M059J (cell line): ENCODE measurements at regions not wholly inside any gene's neighbourhood (a gene's known extent, or its start where the extent isn't known, plus 50 kb on each side); places are given as distances from the start of the nearest gene placed in this dataset.
"Not testable (repeated sequence)": the region's sequence is repeated elsewhere in the genome, so short reads cannot be mapped to it uniquely, and the experiment has no call there.

Experiments used
- DNase-seq: peaks from one replicate; pipeline ENCODE4 v3.0.0-alpha.2; 2012; ENCODE audit warnings: low read depth

GRCh38 chr7:13577566-13578145 lies 411.8 kb downstream of the ETV1 start:
- DNase-seq, result peak; percentile 3

GRCh38 chr7:13578294-13578693 lies 411.2 kb downstream of the ETV1 start:
- no peak for DNase-seq

GRCh38 chr7:13581097-13581496 lies 408.4 kb downstream of the ETV1 start:
- DNase-seq, result no peak

- DNase-seq, result no peak
Observed at GRCh38 chr7:13593854-13594253, 395.6 kb downstream of the ETV1 start.

- DNase-seq, result no peak
Observed at GRCh38 chr7:13602036-13602435, 387.4 kb downstream of the ETV1 start.

GRCh38 chr7:13603016-13603415 lies 386.4 kb downstream of the ETV1 start:
- DNase-seq, result no peak

- DNase-seq, result peak; percentile 9
Observed at GRCh38 chr7:13603661-13604060, 385.8 kb downstream of the ETV1 start.

- no peak for DNase-seq
Observed at GRCh38 chr7:13604178-13604577, 385.3 kb downstream of the ETV1 start.

- no peak for DNase-seq
Observed at GRCh38 chr7:13610372-13610771, 379.1 kb downstream of the ETV1 start.

- DNase-seq, result no peak
Observed at GRCh38 chr7:13615679-13616078, 373.8 kb downstream of the ETV1 start.

- DNase-seq, result peak; percentile 13
Observed at GRCh38 chr7:13627455-13627854, 362.0 kb downstream of the ETV1 start.

- DNase-seq, result peak; percentile 76
Observed at GRCh38 chr7:13628239-13629001, 361.0 kb downstream of the ETV1 start.

GRCh38 chr7:13631207-13632049 lies 358.0 kb downstream of the ETV1 start:
- DNase-seq, result not testable (repeated sequence)

GRCh38 chr7:13633857-13634256 lies 355.6 kb downstream of the ETV1 start:
- DNase-seq, result no peak

- peak; percentile 52 for DNase-seq
Observed at GRCh38 chr7:13639396-13639795, 350.1 kb downstream of the ETV1 start.

- peak; percentile 58 for DNase-seq
Observed at GRCh38 chr7:13641714-13642113, 347.8 kb downstream of the ETV1 start.

- no peak for DNase-seq
Observed at GRCh38 chr7:13651167-13651566, 338.3 kb downstream of the ETV1 start.

- DNase-seq, result no peak
Observed at GRCh38 chr7:13656330-13656729, 333.1 kb downstream of the ETV1 start.

GRCh38 chr7:13673290-13673689 lies 316.2 kb downstream of the ETV1 start:
- no peak for DNase-seq

- DNase-seq, result no peak
Observed at GRCh38 chr7:13682626-13683025, 306.8 kb downstream of the ETV1 start.

- no peak for DNase-seq
Observed at GRCh38 chr7:13687500-13687899, 302.0 kb downstream of the ETV1 start.

GRCh38 chr7:13692548-13692947 lies 296.9 kb downstream of the ETV1 start:
- DNase-seq, result no peak

- DNase-seq, result peak; percentile 4
Observed at GRCh38 chr7:13702251-13702650, 287.2 kb downstream of the ETV1 start.
